ENCODE measurements at regions not wholly inside any gene's neighbourhood (a gene's known extent, or its start where the extent isn't known, plus 50 kb on each side); places are given as distances from the start of the nearest gene placed in this dataset.

GRCh38 chr1:198018529-198018928, 101.4 kb downstream of the LHX9 start:
- TF ChIP-seq ZNF384 (IDR thresholded peaks at IDR 0.05; ENCODE audit: borderline replicate concordance, low read depth, low read length) = no peak
- no peak for TF ChIP-seq RFX5 (IDR thresholded peaks at IDR 0.05; ENCODE audit: low read depth, low read length)
- TF ChIP-seq SREBF2 (IDR thresholded peaks at IDR 0.05; ENCODE audit: low read length) = no peak
- TF ChIP-seq CHD2 (IDR thresholded peaks at IDR 0.05; ENCODE audit: borderline replicate concordance, low read depth, low read length) = no peak
- TF ChIP-seq RELA (IDR thresholded peaks at IDR 0.05; ENCODE audit: borderline replicate concordance, partially characterized antibody) = no peak
- no peak for TF ChIP-seq EZH2 (IDR thresholded peaks at IDR 0.05; ENCODE audit: borderline replicate concordance, control insufficient read depth, low read depth, low read length)
- TF ChIP-seq, protein P1, sequence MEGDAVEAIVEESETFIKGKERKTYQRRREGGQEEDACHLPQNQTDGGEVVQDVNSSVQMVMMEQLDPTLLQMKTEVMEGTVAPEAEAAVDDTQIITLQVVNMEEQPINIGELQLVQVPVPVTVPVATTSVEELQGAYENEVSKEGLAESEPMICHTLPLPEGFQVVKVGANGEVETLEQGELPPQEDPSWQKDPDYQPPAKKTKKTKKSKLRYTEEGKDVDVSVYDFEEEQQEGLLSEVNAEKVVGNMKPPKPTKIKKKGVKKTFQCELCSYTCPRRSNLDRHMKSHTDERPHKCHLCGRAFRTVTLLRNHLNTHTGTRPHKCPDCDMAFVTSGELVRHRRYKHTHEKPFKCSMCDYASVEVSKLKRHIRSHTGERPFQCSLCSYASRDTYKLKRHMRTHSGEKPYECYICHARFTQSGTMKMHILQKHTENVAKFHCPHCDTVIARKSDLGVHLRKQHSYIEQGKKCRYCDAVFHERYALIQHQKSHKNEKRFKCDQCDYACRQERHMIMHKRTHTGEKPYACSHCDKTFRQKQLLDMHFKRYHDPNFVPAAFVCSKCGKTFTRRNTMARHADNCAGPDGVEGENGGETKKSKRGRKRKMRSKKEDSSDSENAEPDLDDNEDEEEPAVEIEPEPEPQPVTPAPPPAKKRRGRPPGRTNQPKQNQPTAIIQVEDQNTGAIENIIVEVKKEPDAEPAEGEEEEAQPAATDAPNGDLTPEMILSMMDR (IDR thresholded peaks at IDR 0.05 in 2 of 3, conservative IDR thresholded peaks at IDR 0.05 in 1 of 3; ENCODE audit: control insufficient read depth in 2 of 3, extremely low read depth in 1 of 3, insufficient read depth in 1 of 3, low read depth in 3 of 3, low read length in 3 of 3) = no peak
- no peak for TF ChIP-seq SUZ12 (IDR thresholded peaks at IDR 0.05; ENCODE audit: unreplicated experiment)
- no peak for TF ChIP-seq TCF12 (IDR thresholded peaks at IDR 0.05; ENCODE audit: low read depth, low read length)
